ENCODE measurements at regions not wholly inside any gene's neighbourhood (a gene's known extent, or its start where the extent isn't known, plus 50 kb on each side); places are given as distances from the start of the nearest gene placed in this dataset.
"Not testable (repeated sequence)": the region's sequence is repeated elsewhere in the genome, so short reads cannot be mapped to it uniquely, and the experiment has no call there.

DNA sequence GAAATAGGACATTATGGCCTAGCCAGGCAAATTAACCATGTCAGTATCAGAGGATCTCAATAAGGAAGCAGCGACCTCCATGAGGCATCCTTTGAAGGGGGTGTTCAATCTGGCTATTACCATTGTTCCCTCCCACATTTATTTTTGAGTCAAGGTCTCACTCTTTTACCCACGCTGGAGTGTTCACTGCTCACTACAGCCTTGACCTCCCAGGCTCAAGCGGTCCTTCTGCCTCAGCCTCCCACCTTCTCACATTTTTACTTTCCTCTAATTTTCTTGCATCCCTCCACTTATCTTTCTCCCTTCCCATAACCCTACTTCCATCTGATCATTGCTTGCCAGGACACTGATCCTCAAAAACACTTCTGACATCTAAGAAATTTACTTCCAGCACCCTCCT lies 654.0 kb upstream of the NR2F2 start:
- Mint-ChIP-seq H3K27ac (no peak overlapping the region), H3K36me3 (no peaks in the 10 kb centered on the region), H3K4me1 (no peaks in the 10 kb centered on the region), H3K4me3 (no peak overlapping the region), H3K9me3 (peaks cover 7% of the 10 kb centered on the region)
- DNase-seq (ENCODE audit: low spot score in 2 of 2) (no peak), ATAC-seq (no peak)

DNA sequence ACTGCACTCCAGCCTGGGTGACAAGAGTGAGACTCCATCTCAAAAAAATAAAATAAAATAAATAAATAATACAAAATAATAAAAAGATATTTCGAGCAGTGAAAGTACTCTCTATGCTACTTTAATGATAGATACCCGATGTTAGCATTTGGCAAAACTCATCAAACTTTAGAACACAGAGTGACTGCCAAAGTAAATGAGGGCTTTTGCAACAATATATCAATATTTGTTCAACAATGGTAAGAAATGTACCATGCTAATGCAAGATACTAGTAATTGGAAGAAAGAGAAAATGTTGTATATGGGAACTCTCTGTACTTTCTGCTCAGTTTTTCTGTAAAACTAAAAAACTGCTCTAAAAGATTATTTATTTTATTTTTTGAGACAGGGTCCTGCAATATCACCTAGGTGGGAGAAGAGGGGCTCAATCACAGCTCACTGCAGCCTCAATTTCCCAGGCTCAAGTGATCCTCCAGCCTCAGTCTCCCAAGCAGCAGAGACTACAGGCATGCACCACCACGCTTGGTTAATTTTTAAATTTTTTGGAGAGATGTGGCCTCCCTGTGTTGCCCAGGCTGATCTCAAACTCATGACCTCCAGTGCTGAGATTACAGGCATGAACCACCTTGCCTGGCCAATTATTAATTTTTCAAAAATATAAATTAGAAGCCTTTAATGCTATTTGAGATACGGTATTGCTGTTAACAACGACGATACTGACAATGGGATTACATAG lies 650.5 kb upstream of the NR2F2 start:
- H3K4me3 Mint-ChIP-seq = no peak overlapping the region
- no peaks in the 10 kb centered on the region for H3K36me3 Mint-ChIP-seq
- ATAC-seq (no peak), DNase-seq (ENCODE audit: low spot score in 2 of 2) (no peak)
- H3K9me3 Mint-ChIP-seq = peaks cover 7% of the 10 kb centered on the region
- H3K27ac Mint-ChIP-seq = no peak overlapping the region
- no peaks in the 10 kb centered on the region for H3K4me1 Mint-ChIP-seq

DNA sequence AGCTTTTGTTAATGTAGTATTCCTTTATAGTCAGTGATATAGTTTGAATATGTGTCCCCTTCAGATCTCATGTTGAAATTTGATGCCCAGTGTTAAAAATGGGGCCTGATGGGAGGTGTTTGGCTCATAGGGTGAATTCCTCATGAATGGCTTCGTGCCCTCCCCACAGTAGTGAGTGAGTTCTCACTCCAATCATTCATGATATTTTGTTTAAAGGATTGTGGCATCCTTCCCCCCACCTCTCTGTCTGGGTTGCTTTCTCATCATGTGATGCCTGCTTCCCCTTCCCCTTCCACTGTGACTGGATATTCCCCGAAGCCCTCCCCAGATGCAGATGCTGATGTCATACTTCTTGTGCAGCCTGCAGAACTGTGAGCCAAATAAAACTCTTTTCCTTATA lies 649.8 kb upstream of the NR2F2 start:
- Mint-ChIP-seq H3K9me3 (peaks cover 4% of the 10 kb centered on the region), H3K36me3 (no peaks in the 10 kb centered on the region), H3K27ac (no peak overlapping the region), H3K4me1 (no peaks in the 10 kb centered on the region), H3K4me3 (no peak overlapping the region)
- ATAC-seq (no peak), DNase-seq (ENCODE audit: low spot score in 2 of 2) (no peak)

DNA sequence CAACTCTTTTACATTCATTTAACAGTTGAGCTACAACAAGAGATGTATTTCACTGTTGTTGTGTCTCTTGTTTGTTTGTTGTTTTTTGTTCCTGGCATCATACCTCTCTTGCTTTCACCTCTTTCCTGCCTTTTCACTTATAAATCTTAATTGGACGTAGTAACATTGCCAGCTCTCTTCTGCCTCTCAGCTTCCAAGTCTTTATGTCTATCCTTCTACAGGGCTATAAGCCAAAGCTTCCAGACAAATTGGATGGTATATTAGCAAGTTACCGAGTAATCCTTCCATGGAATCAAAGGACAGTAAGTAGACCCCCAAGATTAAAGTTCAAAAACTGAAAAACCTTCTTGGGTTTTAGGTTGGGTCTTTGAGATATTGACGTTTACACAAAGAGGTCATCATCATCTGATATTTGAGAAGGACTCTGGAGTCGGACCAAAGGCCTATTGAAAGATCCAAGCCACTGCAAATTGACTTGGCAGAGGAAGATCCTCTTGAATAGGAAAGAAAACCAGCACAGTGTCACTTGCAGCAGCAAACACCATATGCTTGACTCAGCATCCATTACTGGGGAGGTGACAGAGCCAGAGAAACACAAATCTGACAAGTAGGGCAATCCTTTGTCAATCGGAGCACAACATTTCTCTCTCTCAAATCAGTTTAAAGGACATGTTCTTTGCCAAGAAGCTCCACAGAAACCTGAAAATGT lies 648.5 kb upstream of the NR2F2 start:
- no peak overlapping the region for H3K27ac Mint-ChIP-seq

DNA sequence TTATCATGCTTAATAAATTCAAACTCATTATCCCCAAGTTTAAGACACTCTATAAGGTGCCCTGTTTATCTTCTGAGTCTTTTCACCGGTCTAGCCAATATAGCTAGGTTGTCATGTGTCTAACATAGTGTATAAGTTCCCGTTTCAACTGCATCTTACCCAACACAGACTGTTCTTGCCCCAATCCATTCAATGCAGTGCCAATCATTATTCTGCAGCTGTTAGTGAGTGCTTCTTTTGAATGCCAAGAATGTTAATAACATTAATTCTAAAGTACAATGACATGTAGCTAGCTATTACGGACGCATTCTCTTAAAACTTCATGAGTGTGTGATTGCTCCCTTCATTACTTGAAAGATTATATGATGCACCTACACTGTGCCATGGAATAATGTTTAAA lies 646.4 kb upstream of the NR2F2 start:
- ATAC-seq (no peak), DNase-seq (ENCODE audit: low spot score in 2 of 2) (no peak)
- H3K27ac Mint-ChIP-seq = no peak overlapping the region
- H3K36me3 Mint-ChIP-seq = no peaks in the 10 kb centered on the region
- no peak overlapping the region for H3K4me3 Mint-ChIP-seq
- H3K4me1 Mint-ChIP-seq = no peaks in the 10 kb centered on the region
- H3K9me3 Mint-ChIP-seq = no peaks in the 10 kb centered on the region

More for the DNA sequence above, 648.5 kb upstream of the NR2F2 start:
- DNase-seq (ENCODE audit: low spot score in 2 of 2) (no peak), ATAC-seq (no peak)
- Mint-ChIP-seq H3K4me3 (no peak overlapping the region), H3K9me3 (no peaks in the 10 kb centered on the region), H3K4me1 (no peaks in the 10 kb centered on the region), H3K36me3 (no peaks in the 10 kb centered on the region)

DNA sequence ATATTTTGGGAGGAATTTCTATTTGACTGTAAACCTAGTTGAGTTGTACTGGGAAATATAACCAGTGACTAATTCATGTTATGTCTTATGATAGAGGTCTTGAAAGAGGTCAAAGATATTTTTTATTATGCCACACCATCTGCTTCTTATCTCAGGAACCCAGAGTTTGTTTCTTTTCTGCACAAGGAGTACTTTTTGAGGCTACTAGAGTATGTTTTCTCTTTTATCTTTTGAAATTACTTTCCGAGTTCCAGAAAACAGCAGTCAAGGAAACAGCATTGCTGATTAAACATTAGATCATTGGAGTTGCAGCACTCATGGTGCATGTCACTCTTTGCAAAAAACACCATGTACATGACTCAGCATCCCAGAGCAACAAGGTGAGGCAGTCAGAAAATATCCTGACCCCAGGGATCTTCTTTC lies 645.8 kb upstream of the NR2F2 start:
- ATAC-seq (no peak), DNase-seq (ENCODE audit: low spot score in 2 of 2) (no peak)
- no peak overlapping the region for H3K4me3 Mint-ChIP-seq
- no peaks in the 10 kb centered on the region for H3K9me3 Mint-ChIP-seq
- no peak overlapping the region for H3K27ac Mint-ChIP-seq
- H3K4me1 Mint-ChIP-seq = no peaks in the 10 kb centered on the region
- no peaks in the 10 kb centered on the region for H3K36me3 Mint-ChIP-seq

DNA sequence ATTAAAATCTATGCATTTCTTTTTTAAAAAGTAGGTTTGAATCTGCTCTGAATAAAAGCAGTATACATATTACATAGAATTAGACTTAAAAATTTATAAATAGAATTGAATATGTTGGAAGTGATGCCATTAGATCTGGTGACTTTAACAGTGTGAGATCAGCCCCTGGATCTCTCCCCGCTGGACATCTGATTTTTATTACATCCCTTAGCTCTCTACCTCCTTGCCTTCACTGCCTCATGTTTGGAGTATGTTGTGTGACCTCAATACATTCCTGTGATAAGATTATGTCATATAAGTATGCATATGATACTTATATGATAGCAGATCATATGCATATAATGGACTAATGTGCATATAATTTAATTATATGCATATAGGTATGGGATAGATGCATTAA lies 643.4 kb upstream of the NR2F2 start:
- Mint-ChIP-seq H3K27ac (no peak overlapping the region), H3K9me3 (no peaks in the 10 kb centered on the region), H3K4me1 (no peaks in the 10 kb centered on the region), H3K4me3 (no peak overlapping the region), H3K36me3 (no peaks in the 10 kb centered on the region)
- ATAC-seq = no peak
- DNase-seq (ENCODE audit: low spot score in 2 of 2) = no peak

DNA sequence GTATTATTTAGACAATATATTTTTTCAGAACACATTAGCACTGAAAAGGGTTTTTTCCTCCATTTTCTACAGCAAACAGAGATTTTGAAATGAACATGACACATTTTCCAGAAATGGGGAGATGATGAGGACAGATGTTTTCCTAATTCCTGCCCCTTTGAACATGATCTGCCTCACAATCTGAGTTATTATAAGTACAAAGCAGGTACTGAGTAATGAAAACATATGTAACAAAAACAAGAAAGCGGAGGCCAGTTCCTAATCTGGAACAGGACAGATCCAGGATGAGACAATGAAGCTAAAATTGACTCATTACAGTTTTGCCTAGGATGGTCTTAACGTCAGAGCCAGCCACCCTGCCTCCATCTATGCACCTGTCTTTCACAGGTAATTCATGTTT lies 642.8 kb upstream of the NR2F2 start:
- Mint-ChIP-seq H3K36me3 (no peaks in the 10 kb centered on the region), H3K27ac (no peak overlapping the region), H3K9me3 (no peaks in the 10 kb centered on the region), H3K4me1 (no peaks in the 10 kb centered on the region), H3K4me3 (no peak overlapping the region)
- ATAC-seq (no peak), DNase-seq (ENCODE audit: low spot score in 2 of 2) (no peak)

DNA sequence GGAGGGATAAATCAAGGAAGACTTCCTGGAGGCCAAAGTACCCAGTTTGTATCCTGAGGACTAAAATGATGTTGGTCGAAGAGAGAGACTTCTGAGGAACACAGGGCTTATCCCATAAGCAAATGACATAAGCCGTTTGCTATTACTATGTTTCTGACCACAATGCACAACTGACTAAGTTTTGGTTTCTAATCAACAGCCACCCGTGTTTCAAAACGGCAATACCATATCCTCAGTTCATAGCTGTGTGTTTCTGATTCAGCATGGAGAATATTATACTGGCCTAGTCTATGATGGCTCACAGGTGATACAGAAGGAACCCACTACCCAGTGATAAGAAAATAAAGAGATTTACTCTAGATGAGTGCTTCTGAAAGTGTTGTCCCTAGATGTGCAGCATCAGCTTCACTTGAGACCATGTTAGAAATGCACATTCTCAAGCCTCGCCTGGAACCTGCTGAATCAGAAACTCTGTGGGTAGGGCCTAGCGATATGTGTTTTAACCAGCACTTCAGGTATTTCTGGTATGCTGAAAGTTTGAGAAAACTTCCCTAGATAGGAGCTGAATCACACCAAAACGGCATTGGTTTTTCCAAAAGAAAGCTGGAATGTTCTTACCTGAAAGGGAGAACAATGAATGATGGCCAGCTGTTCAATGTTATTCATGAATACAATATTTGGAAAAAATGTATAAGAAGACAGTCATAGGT lies 639.7 kb upstream of the NR2F2 start:
- Mint-ChIP-seq H3K4me3 (no peak overlapping the region), H3K9me3 (peaks cover 8% of the 10 kb centered on the region), H3K36me3 (no peaks in the 10 kb centered on the region), H3K27ac (no peak overlapping the region), H3K4me1 (no peaks in the 10 kb centered on the region)
- DNase-seq (ENCODE audit: low spot score in 2 of 2) (no peak), ATAC-seq (peak; percentile 81)

DNA sequence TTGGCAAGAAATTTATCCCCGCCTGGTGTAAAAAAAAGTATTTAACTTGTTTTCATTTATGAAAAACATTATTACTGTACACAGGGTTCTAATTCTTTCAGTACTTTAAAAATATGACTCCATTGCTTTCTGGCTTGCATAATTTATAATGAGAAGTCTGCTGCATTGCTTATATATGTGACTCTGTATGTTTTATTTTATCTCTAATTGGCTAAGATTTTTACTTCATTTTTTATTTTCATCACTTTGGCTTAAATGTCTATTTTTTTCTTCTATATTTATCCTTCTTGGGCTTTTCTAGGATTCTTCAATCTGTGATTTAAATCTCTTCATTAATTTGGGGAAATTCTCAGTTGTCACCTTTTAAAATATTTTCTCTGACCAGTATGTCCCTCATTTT lies 636.6 kb upstream of the NR2F2 start:
- H3K36me3 Mint-ChIP-seq = no peaks in the 10 kb centered on the region
- ATAC-seq = no peak
- DNase-seq (ENCODE audit: low spot score in 2 of 2) = no peak

DNA sequence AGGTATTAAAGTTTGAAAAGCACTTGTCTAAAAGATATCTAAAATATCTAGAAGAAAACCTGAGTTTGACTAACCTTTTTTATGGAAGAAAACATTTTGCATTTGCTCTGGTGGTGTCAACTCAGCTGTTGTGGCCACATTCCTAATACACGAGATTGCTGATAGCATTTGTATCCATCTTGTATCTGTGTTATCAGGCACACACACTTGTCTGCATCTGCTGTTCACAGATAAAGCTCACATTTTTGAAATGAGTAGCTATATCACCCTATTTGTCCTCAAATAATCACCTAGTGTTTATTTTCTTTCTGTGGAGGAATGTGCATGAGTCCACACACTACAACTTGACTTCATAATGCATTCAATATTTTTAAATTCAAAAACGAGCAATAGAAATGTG lies 632.3 kb upstream of the NR2F2 start:
- H3K36me3 Mint-ChIP-seq = no peaks in the 10 kb centered on the region
- no peak for DNase-seq (ENCODE audit: low spot score in 2 of 2)
- H3K9me3 Mint-ChIP-seq = peaks cover 18% of the 10 kb centered on the region
- no peaks in the 10 kb centered on the region for H3K4me1 Mint-ChIP-seq
- no peak overlapping the region for H3K27ac Mint-ChIP-seq
- H3K4me3 Mint-ChIP-seq = no peak overlapping the region
- ATAC-seq = no peak

More for the DNA sequence above, 636.6 kb upstream of the NR2F2 start:
- Mint-ChIP-seq H3K9me3 (peaks cover 8% of the 10 kb centered on the region), H3K4me3 (no peak overlapping the region), H3K4me1 (no peaks in the 10 kb centered on the region), H3K27ac (no peak overlapping the region)

DNA sequence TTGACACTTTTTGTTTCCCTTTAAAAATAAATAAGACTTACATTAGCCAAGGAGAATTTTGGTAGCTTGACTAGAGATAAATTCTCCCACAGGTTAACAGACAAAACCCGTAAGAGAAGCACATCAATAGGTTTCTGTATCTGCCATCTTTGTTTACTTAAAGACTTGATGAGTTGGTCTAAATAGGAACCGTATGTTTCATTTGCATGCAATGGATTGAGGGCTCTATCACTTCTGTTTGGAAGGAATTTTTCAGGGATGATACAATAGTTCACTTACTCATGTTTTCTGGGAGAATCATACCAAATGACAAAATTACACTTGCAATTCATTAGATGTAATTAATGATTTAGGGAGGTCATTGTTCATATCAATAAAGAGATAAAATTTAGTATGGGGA lies 631.5 kb upstream of the NR2F2 start:
- H3K4me3 Mint-ChIP-seq = no peak overlapping the region
- H3K27ac Mint-ChIP-seq = no peak overlapping the region
- no peaks in the 10 kb centered on the region for H3K36me3 Mint-ChIP-seq
- ATAC-seq (no peak), DNase-seq (ENCODE audit: low spot score in 2 of 2) (no peak)
- peaks cover 20% of the 10 kb centered on the region for H3K9me3 Mint-ChIP-seq
- H3K4me1 Mint-ChIP-seq = no peaks in the 10 kb centered on the region

DNA sequence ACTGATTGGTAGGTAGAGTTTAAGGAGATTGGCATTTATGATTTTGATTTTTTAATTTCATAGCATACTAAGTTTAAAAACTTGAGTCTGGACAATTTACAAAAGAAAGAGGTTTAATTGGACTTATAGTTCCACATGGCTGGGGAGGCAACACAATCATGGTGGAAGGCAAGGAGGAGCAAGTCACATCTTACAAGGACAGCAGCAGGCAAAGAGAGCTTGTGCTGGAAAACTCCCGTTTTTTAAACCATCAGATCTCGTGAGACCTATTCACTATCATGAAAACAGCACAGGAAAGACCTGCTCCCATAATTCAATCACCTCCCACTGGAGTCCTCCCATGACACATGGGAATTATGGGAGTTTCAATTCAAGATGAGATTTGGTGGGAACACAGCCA lies 630.9 kb upstream of the NR2F2 start:
- Mint-ChIP-seq H3K4me1 (no peaks in the 10 kb centered on the region), H3K27ac (no peak overlapping the region), H3K4me3 (no peak overlapping the region), H3K36me3 (no peaks in the 10 kb centered on the region), H3K9me3 (peaks cover 19% of the 10 kb centered on the region)
- DNase-seq (ENCODE audit: low spot score in 2 of 2) (no peak), ATAC-seq (no peak)

DNA sequence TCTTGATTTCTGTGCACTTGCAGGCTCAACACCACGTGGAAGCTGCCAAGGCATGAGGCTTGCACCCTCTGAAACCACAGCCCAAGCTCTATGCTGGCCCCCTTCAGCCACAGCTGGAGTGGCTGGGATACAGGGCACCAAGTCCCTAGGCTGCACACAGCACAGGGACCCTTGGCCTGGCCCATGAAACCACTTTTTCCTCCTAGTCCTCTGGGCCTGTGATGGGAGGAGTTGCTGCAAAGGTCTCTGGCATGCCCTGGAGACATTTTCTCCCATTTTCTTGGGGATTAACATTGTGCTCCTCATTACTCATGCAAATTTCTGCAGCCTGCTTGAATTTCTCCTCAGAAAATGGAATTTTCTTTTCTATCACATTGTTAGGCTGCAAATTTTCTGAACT lies 629.8 kb upstream of the NR2F2 start:
- H3K4me3 Mint-ChIP-seq; H3K27ac Mint-ChIP-seq; ATAC-seq; H3K36me3 Mint-ChIP-seq; H3K4me1 Mint-ChIP-seq; DNase-seq (ENCODE audit: low spot score in 2 of 2): not testable (repeated sequence)
- peaks cover 18% of the 10 kb centered on the region for H3K9me3 Mint-ChIP-seq

DNA sequence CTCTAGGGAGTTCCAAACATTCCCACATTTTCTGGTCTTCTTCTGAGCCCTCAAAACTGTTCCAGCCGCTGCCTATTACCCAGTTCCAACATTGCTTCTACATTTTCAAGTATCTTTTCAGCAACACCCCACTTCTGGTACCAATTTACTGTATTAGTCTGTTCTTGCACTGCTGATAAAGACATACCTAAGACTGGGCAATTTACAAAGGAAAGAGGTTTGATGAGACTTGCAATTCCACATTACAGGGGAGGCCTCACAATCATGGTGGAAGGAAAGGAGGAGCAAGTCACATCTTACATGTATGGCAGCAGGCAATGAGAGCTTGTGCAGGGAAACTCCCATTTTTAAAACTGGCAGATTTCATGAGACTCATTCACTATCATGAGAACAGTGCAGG lies 629.1 kb upstream of the NR2F2 start:
- DNase-seq (ENCODE audit: low spot score in 2 of 2) (no peak), ATAC-seq (no peak)
- peaks cover 18% of the 10 kb centered on the region for H3K9me3 Mint-ChIP-seq
- no peaks in the 10 kb centered on the region for H3K36me3 Mint-ChIP-seq
- H3K27ac Mint-ChIP-seq = no peak overlapping the region
- no peaks in the 10 kb centered on the region for H3K4me1 Mint-ChIP-seq
- no peak overlapping the region for H3K4me3 Mint-ChIP-seq

Data from stimulated activated effector memory CD8-positive, alpha-beta T cell treated with anti-CD3 and anti-CD28 coated beads, Interleukin-12 subunit alpha, Interleukin-12 subunit beta, amount 100 ng/mL, for 72 hours (primary cell).